ENCODE measurements at regions not wholly inside any gene's neighbourhood (a gene's known extent, or its start where the extent isn't known, plus 50 kb on each side); places are given as distances from the start of the nearest gene placed in this dataset.

DNA sequence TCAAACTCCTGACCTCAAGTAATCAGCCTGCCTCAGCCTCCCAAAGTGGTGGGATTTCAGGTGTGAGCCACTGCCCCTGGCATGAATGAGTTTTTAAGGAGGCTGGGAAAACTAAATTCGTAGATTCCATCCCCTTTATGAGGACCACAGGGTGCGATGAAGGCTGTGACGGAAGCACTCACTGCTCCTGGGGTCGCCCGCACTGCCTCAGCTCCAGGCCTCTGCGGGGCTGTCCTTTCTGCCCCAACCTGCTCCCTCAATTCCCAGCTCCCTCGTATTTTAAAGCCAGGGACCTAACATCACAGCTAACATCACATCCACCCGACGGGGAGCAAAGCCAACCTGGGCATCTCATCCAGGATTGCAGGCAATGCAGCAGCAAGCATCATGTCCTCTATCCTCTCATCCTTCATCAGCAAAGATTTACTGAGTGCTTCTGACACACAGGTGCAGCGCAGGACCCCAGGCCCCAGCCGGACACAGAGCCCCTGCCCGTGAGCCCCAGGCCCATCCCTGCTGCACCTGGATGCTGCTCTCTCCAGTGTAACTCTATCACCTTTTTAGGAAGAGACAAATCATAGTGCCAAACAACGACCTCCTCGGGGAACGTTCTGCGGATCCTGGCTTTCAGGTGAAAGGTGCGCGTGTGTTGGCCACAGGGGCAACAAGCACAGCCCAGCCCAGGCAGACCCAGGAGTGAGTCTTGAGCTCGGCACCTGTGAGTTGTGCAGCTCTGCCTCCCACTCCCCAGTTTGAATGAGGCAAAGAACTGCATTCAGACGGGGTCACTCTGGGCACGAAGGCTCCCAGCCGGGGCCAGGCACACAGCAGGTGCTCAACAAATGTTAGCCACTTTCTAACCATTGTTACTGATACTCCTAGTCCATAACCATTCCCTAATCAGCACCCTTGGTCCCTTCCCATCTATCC is 134.3 kb downstream of the CRYBB2 start:
- TF ChIP-seq POLR2A (IDR thresholded peaks at IDR 0.05): no peak
- TF ChIP-seq, protein P1, sequence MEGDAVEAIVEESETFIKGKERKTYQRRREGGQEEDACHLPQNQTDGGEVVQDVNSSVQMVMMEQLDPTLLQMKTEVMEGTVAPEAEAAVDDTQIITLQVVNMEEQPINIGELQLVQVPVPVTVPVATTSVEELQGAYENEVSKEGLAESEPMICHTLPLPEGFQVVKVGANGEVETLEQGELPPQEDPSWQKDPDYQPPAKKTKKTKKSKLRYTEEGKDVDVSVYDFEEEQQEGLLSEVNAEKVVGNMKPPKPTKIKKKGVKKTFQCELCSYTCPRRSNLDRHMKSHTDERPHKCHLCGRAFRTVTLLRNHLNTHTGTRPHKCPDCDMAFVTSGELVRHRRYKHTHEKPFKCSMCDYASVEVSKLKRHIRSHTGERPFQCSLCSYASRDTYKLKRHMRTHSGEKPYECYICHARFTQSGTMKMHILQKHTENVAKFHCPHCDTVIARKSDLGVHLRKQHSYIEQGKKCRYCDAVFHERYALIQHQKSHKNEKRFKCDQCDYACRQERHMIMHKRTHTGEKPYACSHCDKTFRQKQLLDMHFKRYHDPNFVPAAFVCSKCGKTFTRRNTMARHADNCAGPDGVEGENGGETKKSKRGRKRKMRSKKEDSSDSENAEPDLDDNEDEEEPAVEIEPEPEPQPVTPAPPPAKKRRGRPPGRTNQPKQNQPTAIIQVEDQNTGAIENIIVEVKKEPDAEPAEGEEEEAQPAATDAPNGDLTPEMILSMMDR (IDR thresholded peaks at IDR 0.05): no peak
